ENCODE measurements at regions not wholly inside any gene's neighbourhood (a gene's known extent, or its start where the extent isn't known, plus 50 kb on each side); places are given as distances from the start of the nearest gene placed in this dataset.

DNA sequence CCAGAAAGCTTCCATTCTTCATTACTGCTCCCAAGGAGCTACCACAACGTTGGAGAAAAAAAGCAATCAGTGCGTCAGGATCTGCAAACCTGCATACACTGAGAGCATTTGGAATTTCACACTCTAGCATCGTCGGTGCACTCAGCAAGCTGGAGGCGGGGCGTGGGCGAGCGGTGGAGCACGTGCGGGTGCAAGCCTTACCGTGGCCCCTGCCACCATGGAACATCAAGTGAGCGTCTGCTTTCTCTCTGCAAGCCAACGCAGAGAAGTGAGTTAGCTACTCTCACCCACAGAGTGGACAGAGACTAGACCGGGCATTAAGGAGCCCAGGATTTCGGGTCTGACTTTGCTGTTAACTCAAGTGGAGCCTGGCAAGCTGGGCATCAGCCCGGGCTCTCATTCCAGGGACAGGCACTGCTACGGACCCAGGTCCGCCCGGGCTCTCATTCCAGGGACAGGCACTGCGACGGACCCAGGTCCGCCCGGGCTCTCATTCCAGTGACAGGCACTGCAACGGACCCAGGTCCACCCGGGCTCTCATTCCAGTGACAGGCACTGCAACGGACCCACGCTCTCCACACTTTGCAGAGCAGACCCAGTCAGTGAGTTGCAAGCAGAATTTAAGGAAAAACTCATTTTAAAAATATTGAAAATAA is 124.1 kb upstream of the SPACA7 start:
- no peak overlapping the region for H3K4me3 ChIP-seq
- Mint-ChIP-seq H3K4me3 (no peak overlapping the region), H3K9me3 (no peaks in the 10 kb centered on the region), H3K4me1 (peaks cover 9% of the 10 kb centered on the region), H3K36me3 (ENCODE audit: low read depth) (no peaks in the 10 kb centered on the region; the same call in 2 of the 3 replicates), H3K27me3 (ENCODE audit: insufficient read depth, low read depth, poor library complexity) (peaks cover 7% of the 10 kb centered on the region), H3K27ac (no peak overlapping the region)
- no peaks in the 10 kb centered on the region for H4K20me1 ChIP-seq (replicated peaks; ENCODE audit: insufficient read depth)
- no peak overlapping the region for H3K4me2 ChIP-seq
- no peaks in the 10 kb centered on the region for H3K36me3 ChIP-seq (ENCODE audit: insufficient read depth)
- ATAC-seq, result no peak
- no peaks in the 10 kb centered on the region for H3K4me1 ChIP-seq (ENCODE audit: insufficient read depth)
- H3K27me3 ChIP-seq (ENCODE audit: insufficient read depth), result no peaks in the 10 kb centered on the region
- no peaks in the 10 kb centered on the region for H3K9me2 ChIP-seq (ENCODE audit: insufficient read depth)
- H3K79me2 ChIP-seq (replicated peaks; ENCODE audit: insufficient read depth), result no peaks in the 10 kb centered on the region
- no peaks in the 10 kb centered on the region for H3F3A ChIP-seq (replicated peaks; ENCODE audit: low read depth)
- no peak for TF ChIP-seq EZH2phosphoT487 (IDR thresholded peaks at IDR 0.05; ENCODE audit: unreplicated experiment)
- no peak for TF ChIP-seq ZNF331 (CRISPR knock-in tag; IDR thresholded peaks at IDR 0.05; ENCODE audit: low read depth)
- TF ChIP-seq ZNF114 (CRISPR knock-in tag; IDR thresholded peaks at IDR 0.05), result no peak
- TF ChIP-seq JUNB (IDR thresholded peaks at IDR 0.05; ENCODE audit: unreplicated experiment), result no peak
- no peak for TF ChIP-seq NANOG (IDR thresholded peaks at IDR 0.05; ENCODE audit: borderline replicate concordance)
- TF ChIP-seq, protein P1, sequence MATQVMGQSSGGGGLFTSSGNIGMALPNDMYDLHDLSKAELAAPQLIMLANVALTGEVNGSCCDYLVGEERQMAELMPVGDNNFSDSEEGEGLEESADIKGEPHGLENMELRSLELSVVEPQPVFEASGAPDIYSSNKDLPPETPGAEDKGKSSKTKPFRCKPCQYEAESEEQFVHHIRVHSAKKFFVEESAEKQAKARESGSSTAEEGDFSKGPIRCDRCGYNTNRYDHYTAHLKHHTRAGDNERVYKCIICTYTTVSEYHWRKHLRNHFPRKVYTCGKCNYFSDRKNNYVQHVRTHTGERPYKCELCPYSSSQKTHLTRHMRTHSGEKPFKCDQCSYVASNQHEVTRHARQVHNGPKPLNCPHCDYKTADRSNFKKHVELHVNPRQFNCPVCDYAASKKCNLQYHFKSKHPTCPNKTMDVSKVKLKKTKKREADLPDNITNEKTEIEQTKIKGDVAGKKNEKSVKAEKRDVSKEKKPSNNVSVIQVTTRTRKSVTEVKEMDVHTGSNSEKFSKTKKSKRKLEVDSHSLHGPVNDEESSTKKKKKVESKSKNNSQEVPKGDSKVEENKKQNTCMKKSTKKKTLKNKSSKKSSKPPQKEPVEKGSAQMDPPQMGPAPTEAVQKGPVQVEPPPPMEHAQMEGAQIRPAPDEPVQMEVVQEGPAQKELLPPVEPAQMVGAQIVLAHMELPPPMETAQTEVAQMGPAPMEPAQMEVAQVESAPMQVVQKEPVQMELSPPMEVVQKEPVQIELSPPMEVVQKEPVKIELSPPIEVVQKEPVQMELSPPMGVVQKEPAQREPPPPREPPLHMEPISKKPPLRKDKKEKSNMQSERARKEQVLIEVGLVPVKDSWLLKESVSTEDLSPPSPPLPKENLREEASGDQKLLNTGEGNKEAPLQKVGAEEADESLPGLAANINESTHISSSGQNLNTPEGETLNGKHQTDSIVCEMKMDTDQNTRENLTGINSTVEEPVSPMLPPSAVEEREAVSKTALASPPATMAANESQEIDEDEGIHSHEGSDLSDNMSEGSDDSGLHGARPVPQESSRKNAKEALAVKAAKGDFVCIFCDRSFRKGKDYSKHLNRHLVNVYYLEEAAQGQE (IDR thresholded peaks at IDR 0.05; ENCODE audit: unreplicated experiment), result no peak
- DNase-seq (ENCODE audit: low spot score), result no peak
- H2AFZ ChIP-seq, result no peak overlapping the region
- H3K27ac ChIP-seq (ENCODE audit: low read depth), result no peak overlapping the region

DNA sequence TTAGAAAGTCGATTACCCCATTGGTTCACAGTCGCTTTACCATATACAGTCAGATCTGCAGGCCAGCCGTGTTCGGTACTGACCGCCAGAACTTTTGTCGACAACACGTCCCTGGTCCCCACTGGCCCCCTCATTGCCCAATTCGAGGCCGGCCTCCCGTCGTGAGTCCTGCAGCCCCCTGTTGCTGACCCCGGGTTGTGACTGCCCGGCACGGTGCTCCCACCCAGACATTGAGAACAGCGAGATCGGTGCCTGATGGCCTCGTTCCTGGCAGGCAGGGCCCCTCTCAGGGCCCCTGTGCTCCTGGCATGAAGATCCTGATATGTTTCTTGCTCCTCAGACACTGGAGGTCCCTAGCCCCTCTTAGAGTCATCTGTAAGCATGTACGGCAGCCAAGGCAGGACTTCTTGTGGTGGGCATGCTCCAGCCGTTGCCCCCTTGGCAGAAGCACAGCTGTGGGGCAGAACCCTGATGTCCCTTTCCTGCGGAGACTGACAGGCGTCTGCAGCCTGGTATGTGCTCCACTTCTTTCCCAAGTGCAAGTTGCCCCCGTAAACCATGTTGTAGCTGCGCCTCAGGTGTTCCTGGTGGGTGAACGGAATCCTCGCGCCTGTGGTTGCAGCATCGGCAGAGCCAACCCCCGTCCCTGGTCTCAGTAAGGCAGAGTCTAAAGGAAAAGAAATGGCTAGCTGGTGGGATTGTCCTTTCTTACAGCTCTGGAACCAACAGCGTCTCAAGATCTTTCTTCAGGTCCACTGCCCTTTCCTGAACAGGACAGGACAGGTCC is 123.2 kb upstream of the SPACA7 start:
- H3K36me3 Mint-ChIP-seq (ENCODE audit: low read depth), result no peaks in the 10 kb centered on the region; the same call in 2 of the 3 replicates
- peaks cover 5% of the 10 kb centered on the region for H3K4me1 Mint-ChIP-seq
- H3K79me2 ChIP-seq (replicated peaks; ENCODE audit: insufficient read depth), result no peaks in the 10 kb centered on the region
- no peaks in the 10 kb centered on the region for H3F3A ChIP-seq (replicated peaks; ENCODE audit: low read depth)
- no peak overlapping the region for H3K4me3 ChIP-seq
- no peak overlapping the region for H3K4me3 Mint-ChIP-seq
- DNase-seq (ENCODE audit: low spot score) (no peak), ATAC-seq (no peak)
- H2AFZ ChIP-seq, result no peak overlapping the region
- H3K9me2 ChIP-seq (ENCODE audit: insufficient read depth), result no peaks in the 10 kb centered on the region
- no peaks in the 10 kb centered on the region for H3K4me1 ChIP-seq (ENCODE audit: insufficient read depth)
- H3K27me3 ChIP-seq (ENCODE audit: insufficient read depth), result no peaks in the 10 kb centered on the region
- H3K36me3 ChIP-seq (ENCODE audit: insufficient read depth), result no peaks in the 10 kb centered on the region
- H3K27ac ChIP-seq (ENCODE audit: low read depth), result no peak overlapping the region
- no peaks in the 10 kb centered on the region for H4K20me1 ChIP-seq (replicated peaks; ENCODE audit: insufficient read depth)
- H3K9me3 Mint-ChIP-seq, result no peaks in the 10 kb centered on the region
- H3K4me2 ChIP-seq, result no peak overlapping the region
- H3K27ac Mint-ChIP-seq, result no peak overlapping the region
- H3K27me3 Mint-ChIP-seq (ENCODE audit: insufficient read depth, low read depth, poor library complexity), result peaks cover 7% of the 10 kb centered on the region
- TF ChIP-seq EZH2 (IDR thresholded peaks at IDR 0.05; ENCODE audit: low read depth, unreplicated experiment) (no peak), STAT1 (IDR thresholded peaks at IDR 0.05; ENCODE audit: unreplicated experiment) (no peak)
- TF ChIP-seq, protein P2, sequence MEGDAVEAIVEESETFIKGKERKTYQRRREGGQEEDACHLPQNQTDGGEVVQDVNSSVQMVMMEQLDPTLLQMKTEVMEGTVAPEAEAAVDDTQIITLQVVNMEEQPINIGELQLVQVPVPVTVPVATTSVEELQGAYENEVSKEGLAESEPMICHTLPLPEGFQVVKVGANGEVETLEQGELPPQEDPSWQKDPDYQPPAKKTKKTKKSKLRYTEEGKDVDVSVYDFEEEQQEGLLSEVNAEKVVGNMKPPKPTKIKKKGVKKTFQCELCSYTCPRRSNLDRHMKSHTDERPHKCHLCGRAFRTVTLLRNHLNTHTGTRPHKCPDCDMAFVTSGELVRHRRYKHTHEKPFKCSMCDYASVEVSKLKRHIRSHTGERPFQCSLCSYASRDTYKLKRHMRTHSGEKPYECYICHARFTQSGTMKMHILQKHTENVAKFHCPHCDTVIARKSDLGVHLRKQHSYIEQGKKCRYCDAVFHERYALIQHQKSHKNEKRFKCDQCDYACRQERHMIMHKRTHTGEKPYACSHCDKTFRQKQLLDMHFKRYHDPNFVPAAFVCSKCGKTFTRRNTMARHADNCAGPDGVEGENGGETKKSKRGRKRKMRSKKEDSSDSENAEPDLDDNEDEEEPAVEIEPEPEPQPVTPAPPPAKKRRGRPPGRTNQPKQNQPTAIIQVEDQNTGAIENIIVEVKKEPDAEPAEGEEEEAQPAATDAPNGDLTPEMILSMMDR (conservative IDR thresholded peaks at IDR 0.05; ENCODE audit: low read depth in 2 of 2), result no peak

All from GM23338 (cell line).